ENCODE measurements at regions not wholly inside any gene's neighbourhood (a gene's known extent, or its start where the extent isn't known, plus 50 kb on each side); places are given as distances from the start of the nearest gene placed in this dataset.

GRCh38 chr18:55013086-55013485 is 53.8 kb upstream of the CCDC68 start:
- no peak for DNase-seq
- 69 to 75% (median 73%) methylated on average over 3 of the region's 3 CpGs for WGBS, 3 donors
- Histone ChIP-seq H3K27ac (ENCODE audit: low read depth in 1 of 3, low read length in 2 of 3) (no peak overlapping the region), H3K36me3 (ENCODE audit: control insufficient read depth in 3 of 3, insufficient read depth in 2 of 3, low read depth in 1 of 3, low read length in 3 of 3) (no peaks in the 10 kb centered on the region), H3K4me1 (ENCODE audit: control insufficient read depth in 3 of 3, insufficient read depth in 2 of 3, low read depth in 1 of 3, low read length in 2 of 3) (no peaks in the 10 kb centered on the region), H3K27me3 (ENCODE audit: control insufficient read depth in 3 of 3, insufficient read depth in 3 of 3, low read length in 3 of 3) (no peaks in the 10 kb centered on the region), H3K9me3 (ENCODE audit: control insufficient read depth in 2 of 2, insufficient read depth in 1 of 2, low read depth in 1 of 2, low read length in 1 of 2) (no peaks in the 10 kb centered on the region), H3K4me3 (ENCODE audit: low read depth in 1 of 3, low read length in 3 of 3) (no peak overlapping the region)
- FAIRE-seq, result no peak

DNA sequence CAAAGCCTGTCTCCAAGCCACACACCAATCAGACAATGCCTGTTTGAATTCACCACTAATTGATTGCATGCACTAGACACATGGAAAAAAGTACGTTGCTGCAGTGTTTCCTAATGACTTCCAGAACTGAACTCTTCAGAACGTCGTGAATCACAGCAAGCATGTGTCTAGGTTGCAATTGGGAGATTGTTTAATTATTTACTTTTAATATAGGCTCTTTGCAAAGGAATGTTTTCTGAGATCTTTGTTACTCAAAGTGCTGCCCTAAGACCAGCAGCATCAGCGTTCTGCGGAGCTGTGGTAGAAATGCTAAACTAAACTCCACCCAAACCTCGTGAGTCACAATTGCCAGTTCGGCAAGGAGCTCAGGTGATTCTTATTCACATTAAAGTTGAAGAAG is 52.7 kb upstream of the CCDC68 start:
- Histone ChIP-seq H3K4me1 (ENCODE audit: control insufficient read depth in 3 of 3, insufficient read depth in 2 of 3, low read depth in 1 of 3, low read length in 2 of 3) (no peaks in the 10 kb centered on the region), H3K36me3 (ENCODE audit: control insufficient read depth in 3 of 3, insufficient read depth in 2 of 3, low read depth in 1 of 3, low read length in 3 of 3) (no peaks in the 10 kb centered on the region), H3K9me3 (ENCODE audit: control insufficient read depth in 2 of 2, insufficient read depth in 1 of 2, low read depth in 1 of 2, low read length in 1 of 2) (no peaks in the 10 kb centered on the region), H3K27ac (ENCODE audit: low read depth in 1 of 3, low read length in 2 of 3) (no peak overlapping the region), H3K27me3 (ENCODE audit: control insufficient read depth in 3 of 3, insufficient read depth in 3 of 3, low read length in 3 of 3) (no peaks in the 10 kb centered on the region), H3K4me3 (ENCODE audit: low read depth in 1 of 3, low read length in 3 of 3) (no peak overlapping the region)
- 52 to 67% (median 66%) methylated on average over 7 of the region's 7 CpGs for WGBS, 3 donors
- DNase-seq (peak in 1 of 2 donors; percentile 40), FAIRE-seq (no peak)
